GM10248 (cell line): ENCODE measurements at regions not wholly inside any gene's neighbourhood (a gene's known extent, or its start where the extent isn't known, plus 50 kb on each side); places are given as distances from the start of the nearest gene placed in this dataset.

Source experiments
- CTCF ChIA-PET: fragments of 300-600 bp; sonication (Branson Sonifier 250); formaldehyde crosslinking; extraction: SDS; loops from one replicate; lab custom pipeline; 2021; ENCODE audit warnings: antibody characterized with exemption; lab: Yijun Ruan, JAX
- POLR2A ChIA-PET: fragments of 350-650 bp; sonication (Branson Sonifier 250); formaldehyde crosslinking; extraction: SDS; loops from one replicate; lab custom pipeline; 2020; ENCODE audit warnings: antibody characterized with exemption; lab: Yijun Ruan, JAX
- DNase-seq: peaks from one replicate; pipeline ENCODE4 v3.0.0; 2012; ENCODE audit errors: extremely low spot score
- CTCF ChIP-seq: IDR thresholded peaks from 2 replicates; pipeline ENCODE4 v1.5.1; 2012; ENCODE audit warnings: mild to moderate bottlenecking, low read depth; ENCODE audit errors: extremely low read depth, missing control alignments, control extremely low read depth

GRCh38 chr2:36302911-36303310 lies 52.7 kb upstream of the CRIM1 start:
- no peak for DNase-seq
- CTCF ChIA-PET: interaction anchor here (1.2 to 1.4 kb wide), 3 partner anchors 8 to 30 kb away, joined by 3 to 5 read pairs (median 3); no protein-coding TSS in a partner anchor
- POLR2A ChIA-PET: no interaction called here
- TF ChIP-seq CTCF: no peak

DNA sequence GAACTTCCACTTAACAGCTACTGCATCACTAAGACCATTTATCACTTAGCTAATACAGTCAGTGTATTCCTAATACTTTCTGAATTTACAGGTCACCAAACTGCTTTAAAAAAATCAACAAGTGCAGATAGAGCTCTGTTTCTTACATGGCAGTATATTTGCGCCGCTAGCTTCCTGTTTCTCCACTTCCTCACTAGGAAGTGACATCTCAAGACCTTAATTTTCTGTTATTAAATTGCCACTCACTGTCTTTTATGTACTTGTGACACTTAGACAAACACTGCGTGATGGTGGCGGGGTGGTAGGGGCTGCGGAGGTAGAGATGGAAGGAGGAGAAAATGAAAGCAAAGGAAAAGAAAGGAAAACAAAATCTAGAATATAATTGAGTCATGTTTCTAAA lies 53.7 kb upstream of the CRIM1 start:
- no peak for TF ChIP-seq CTCF
- DNase-seq: no peak
- ChIA-PET POLR2A (no interaction called here), CTCF (interaction anchor here (1.2 to 1.4 kb wide), 4 partner anchors 8 to 29 kb away, joined by 3 to 5 read pairs (median 3); no protein-coding TSS in a partner anchor)

GRCh38 chr2:36300697-36301096 lies 54.9 kb upstream of the CRIM1 start:
- no peak for DNase-seq
- TF ChIP-seq CTCF: no peak
- POLR2A ChIA-PET: no interaction called here
- CTCF ChIA-PET: no interaction called here

DNA sequence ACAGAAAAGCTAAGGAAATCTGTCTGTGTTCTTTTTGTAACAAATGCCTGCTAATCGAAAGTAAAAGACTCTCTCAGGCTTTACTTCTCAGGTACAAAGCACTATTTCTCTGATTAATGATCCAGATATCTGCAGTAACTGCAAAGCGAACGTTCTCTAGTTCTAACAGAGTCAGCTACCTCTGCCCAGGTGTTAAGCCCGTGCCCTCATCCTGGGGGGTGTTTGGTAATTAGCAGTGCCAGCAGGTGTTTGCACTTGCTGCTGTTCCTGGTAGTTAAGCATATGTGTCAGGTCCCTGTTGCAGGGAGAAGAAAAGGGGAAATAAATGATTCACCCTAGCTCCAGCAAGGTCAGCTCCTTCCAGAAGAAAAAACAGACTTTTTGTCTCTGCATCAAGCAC lies 58.8 kb upstream of the CRIM1 start:
- no peak for TF ChIP-seq CTCF
- ChIA-PET POLR2A (no interaction called here), CTCF (interaction anchor here (1.0 to 2.0 kb wide), 2 partner anchors 10 to 53 kb away, joined by 3 to 6 read pairs; no protein-coding TSS in a partner anchor)

DNA sequence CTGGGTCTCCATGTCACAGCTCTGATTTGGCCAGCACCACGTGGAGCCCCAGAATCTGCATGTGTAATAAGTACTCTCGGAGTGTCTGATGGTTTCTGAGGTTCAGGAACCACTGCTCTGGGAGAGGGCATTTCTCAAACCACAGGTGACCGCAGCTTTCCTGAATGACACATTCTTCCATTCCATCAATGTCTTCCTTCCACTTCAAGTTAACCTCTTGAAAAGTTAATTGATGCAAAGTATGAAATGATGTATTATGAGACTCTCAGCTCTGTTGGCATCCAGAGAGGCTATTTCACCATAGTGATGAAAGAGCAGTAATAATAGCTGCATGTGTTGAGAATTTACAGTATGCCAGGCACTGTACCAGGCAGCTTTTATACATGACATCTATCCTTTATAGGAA lies 61.3 kb upstream of the CRIM1 start:
- no peak for TF ChIP-seq CTCF
- CTCF ChIA-PET: interaction anchor here (1.5 to 1.8 kb wide), 2 partner anchors 11 to 57 kb away, joined by 4 read pairs; no protein-coding TSS in a partner anchor
- DNase-seq: no peak
- POLR2A ChIA-PET: no interaction called here

More for the DNA sequence above, 58.8 kb upstream of the CRIM1 start:
- DNase-seq: no peak

- TF ChIP-seq CTCF: no peak
- CTCF ChIA-PET: interaction anchor here (1.1 kb wide), 1 partner anchor 13 kb away, joined by 5 read pairs; no protein-coding TSS in a partner anchor
- no peak for DNase-seq
- POLR2A ChIA-PET: no interaction called here
Measured at GRCh38 chr2:36290306-36290856, 65.2 kb upstream of the CRIM1 start.
